ENCODE measurements at regions not wholly inside any gene's neighbourhood (a gene's known extent, or its start where the extent isn't known, plus 50 kb on each side); places are given as distances from the start of the nearest gene placed in this dataset.

DNA sequence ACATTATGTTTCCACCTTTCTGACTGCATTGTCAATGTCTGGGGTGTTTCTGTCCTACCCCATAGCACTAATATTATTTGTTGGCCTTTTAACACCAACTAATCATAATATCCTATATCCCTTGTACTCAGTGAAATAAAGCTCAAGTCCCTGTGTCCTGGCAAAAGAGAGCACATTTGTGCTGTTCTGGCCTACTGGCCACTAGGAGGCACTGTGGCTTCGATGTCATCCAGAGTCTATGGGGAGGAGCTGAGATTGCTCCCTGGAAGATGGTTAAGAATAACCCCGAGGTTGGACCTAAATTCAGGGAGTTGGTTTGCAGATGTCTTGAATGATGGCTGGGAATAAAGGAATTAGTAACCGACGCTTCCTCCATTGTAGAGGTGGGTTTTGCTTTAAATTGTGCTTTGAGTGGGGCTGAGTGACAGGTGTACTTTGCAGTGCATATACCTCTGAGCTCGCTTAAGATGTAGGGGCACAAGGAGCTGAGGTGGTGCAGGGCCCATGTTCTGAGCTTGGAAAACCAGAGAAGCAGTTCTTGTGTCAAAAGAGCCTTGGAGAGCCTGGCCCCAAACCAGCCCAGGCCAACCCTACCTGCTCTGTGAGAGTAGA lies 191.2 kb upstream of the PRSS1 start:
- TF ChIP-seq EP300 (IDR thresholded peaks at IDR 0.05), result no peak
- peak in 2 of 5 experiments; percentile 19 to 46 for TF ChIP-seq CTCF (IDR thresholded peaks at IDR 0.05)

All from tibial nerve (tissue), 4 donors.